ENCODE measurements at regions not wholly inside any gene's neighbourhood (a gene's known extent, or its start where the extent isn't known, plus 50 kb on each side); places are given as distances from the start of the nearest gene placed in this dataset.
"Not testable (repeated sequence)": the region's sequence is repeated elsewhere in the genome, so short reads cannot be mapped to it uniquely, and the experiment has no call there.

GRCh38 chr11:86147004-86147403 lies 78.1 kb upstream of the PICALM start:
- Histone ChIP-seq H2BK15ac (ENCODE audit: low read length) (no peak overlapping the region), H2AFZ (ENCODE audit: low read length) (no peak overlapping the region), H3K9ac (ENCODE audit: low read depth, low read length, poor library complexity) (no peak overlapping the region), H3K27me3 (ENCODE audit: control insufficient read depth in 3 of 3, insufficient read depth in 3 of 3, low read depth in 1 of 3, low read length in 3 of 3) (peaks cover 0 to 3% (median 0%) of the 10 kb centered on the region in 3 experiments), H2BK5ac (ENCODE audit: low read length) (no peak overlapping the region), H2BK12ac (ENCODE audit: low read length) (no peak overlapping the region), H3K4me1 (ENCODE audit: control insufficient read depth in 2 of 2, insufficient read depth in 1 of 2, low read depth in 1 of 2, low read length in 2 of 2) (peaks cover 0 to 10% of the 10 kb centered on the region in 2 donors), H2AK5ac (ENCODE audit: low read depth, low read length) (no peak overlapping the region), H3K79me1 (ENCODE audit: low read depth, low read length) (no peaks in the 10 kb centered on the region), H4K8ac (ENCODE audit: low read depth, low read length) (no peak overlapping the region), H3K14ac (ENCODE audit: low read length) (no peak overlapping the region), H3K4ac (ENCODE audit: low read length) (no peak overlapping the region), H2BK120ac (ENCODE audit: low read depth, low read length) (no peak overlapping the region), H3K4me2 (ENCODE audit: insufficient read depth, low read length, poor library complexity, severe bottlenecking) (no peak overlapping the region), H3K27ac (replicated peaks; ENCODE audit: low read length) (no peak overlapping the region), H3K18ac (ENCODE audit: low read length) (no peak overlapping the region), H3K23ac (ENCODE audit: low read depth, low read length, poor library complexity) (no peak overlapping the region), H4K91ac (ENCODE audit: low read depth, low read length, poor library complexity) (no peak overlapping the region), H3K9me3 (replicated peaks in 1 of 2; ENCODE audit: control insufficient read depth in 2 of 2, insufficient read depth in 1 of 2, low read depth in 1 of 2, low read length in 2 of 2) (no peaks in the 10 kb centered on the region), H3K4me3 (ENCODE audit: low read length in 2 of 2) (no peak overlapping the region), H3K36me3 (replicated peaks in 1 of 2; ENCODE audit: control insufficient read depth in 2 of 2, insufficient read depth in 2 of 2, low read length in 2 of 2) (no peaks in the 10 kb centered on the region)
- no peak for DNase-seq (ENCODE audit: low spot score)
- WGBS, 2 donors (ENCODE audit: extremely low coverage in 2 of 2, insufficient read length in 2 of 2, insufficient replicate concordance in 1 of 2), result no CpG with 5 or more reads among the region's 3 CpGs

- H3K14ac ChIP-seq (ENCODE audit: low read length), result no peak overlapping the region
- no peaks in the 10 kb centered on the region for H3K36me3 ChIP-seq (replicated peaks in 1 of 2; ENCODE audit: control insufficient read depth in 2 of 2, insufficient read depth in 2 of 2, low read length in 2 of 2)
- H2BK12ac ChIP-seq (ENCODE audit: low read length), result no peak overlapping the region
- WGBS, 2 donors (ENCODE audit: extremely low coverage in 2 of 2, insufficient read length in 2 of 2, insufficient replicate concordance in 1 of 2), result no CpG with 5 or more reads among the region's 5 CpGs
- no peak overlapping the region for H2BK15ac ChIP-seq (ENCODE audit: low read length)
- no peak overlapping the region for H2BK120ac ChIP-seq (ENCODE audit: low read depth, low read length)
- no peak overlapping the region for H2BK5ac ChIP-seq (ENCODE audit: low read length)
- peaks cover 0 to 8% (median 0%) of the 10 kb centered on the region in 3 experiments for H3K27me3 ChIP-seq (ENCODE audit: control insufficient read depth in 3 of 3, insufficient read depth in 3 of 3, low read depth in 1 of 3, low read length in 3 of 3)
- H3K4me2 ChIP-seq (ENCODE audit: insufficient read depth, low read length, poor library complexity, severe bottlenecking), result no peak overlapping the region
- no peak overlapping the region for H3K27ac ChIP-seq (replicated peaks; ENCODE audit: low read length)
- no peak overlapping the region for H4K91ac ChIP-seq (ENCODE audit: low read depth, low read length, poor library complexity)
- H3K4ac ChIP-seq (ENCODE audit: low read length), result no peak overlapping the region
- no peak overlapping the region for H4K8ac ChIP-seq (ENCODE audit: low read depth, low read length)
- no peak for DNase-seq (ENCODE audit: low spot score)
- H3K4me1 ChIP-seq (ENCODE audit: control insufficient read depth in 2 of 2, insufficient read depth in 1 of 2, low read depth in 1 of 2, low read length in 2 of 2), result peaks cover 0 to 3% of the 10 kb centered on the region in 2 donors
- H3K4me3 ChIP-seq (ENCODE audit: low read length in 2 of 2), result no peak overlapping the region
- H3K18ac ChIP-seq (ENCODE audit: low read length), result no peak overlapping the region
- H3K9me3 ChIP-seq (replicated peaks in 1 of 2; ENCODE audit: control insufficient read depth in 2 of 2, insufficient read depth in 1 of 2, low read depth in 1 of 2, low read length in 2 of 2), result no peaks in the 10 kb centered on the region
- no peak overlapping the region for H2AK5ac ChIP-seq (ENCODE audit: low read depth, low read length)
- H3K23ac ChIP-seq (ENCODE audit: low read depth, low read length, poor library complexity), result no peak overlapping the region
- H3K79me1 ChIP-seq (ENCODE audit: low read depth, low read length), result no peaks in the 10 kb centered on the region
- no peak overlapping the region for H2AFZ ChIP-seq (ENCODE audit: low read length)
- H3K9ac ChIP-seq (ENCODE audit: low read depth, low read length, poor library complexity), result no peak overlapping the region
These were observed 76.7 kb upstream of the PICALM start for GRCh38 chr11:86145439-86146156.

- H2BK12ac ChIP-seq (ENCODE audit: low read length), result no peak overlapping the region
- no peak overlapping the region for H3K4me3 ChIP-seq (ENCODE audit: low read length in 2 of 2)
- WGBS, 2 donors (ENCODE audit: extremely low coverage in 2 of 2, insufficient read length in 2 of 2, insufficient replicate concordance in 1 of 2), result no CpG with 5 or more reads among the region's 3 CpGs
- H3K18ac ChIP-seq (ENCODE audit: low read length), result no peak overlapping the region
- no peak overlapping the region for H2AFZ ChIP-seq (ENCODE audit: low read length)
- H3K27me3 ChIP-seq (ENCODE audit: control insufficient read depth in 3 of 3, insufficient read depth in 3 of 3, low read depth in 1 of 3, low read length in 3 of 3), result peaks cover 0 to 8% (median 0%) of the 10 kb centered on the region in 3 experiments
- H3K27ac ChIP-seq (replicated peaks; ENCODE audit: low read length), result no peak overlapping the region
- H2BK5ac ChIP-seq (ENCODE audit: low read length), result no peak overlapping the region
- H4K8ac ChIP-seq (ENCODE audit: low read depth, low read length), result no peak overlapping the region
- H3K79me1 ChIP-seq (ENCODE audit: low read depth, low read length), result no peaks in the 10 kb centered on the region
- no peak overlapping the region for H2BK120ac ChIP-seq (ENCODE audit: low read depth, low read length)
- H4K91ac ChIP-seq (ENCODE audit: low read depth, low read length, poor library complexity), result no peak overlapping the region
- no peak overlapping the region for H3K4ac ChIP-seq (ENCODE audit: low read length)
- H3K4me2 ChIP-seq (ENCODE audit: insufficient read depth, low read length, poor library complexity, severe bottlenecking), result no peak overlapping the region
- no peak overlapping the region for H2AK5ac ChIP-seq (ENCODE audit: low read depth, low read length)
- peaks cover 0 to 3% of the 10 kb centered on the region in 2 donors for H3K4me1 ChIP-seq (ENCODE audit: control insufficient read depth in 2 of 2, insufficient read depth in 1 of 2, low read depth in 1 of 2, low read length in 2 of 2)
- H3K9ac ChIP-seq (ENCODE audit: low read depth, low read length, poor library complexity), result no peak overlapping the region
- H3K9me3 ChIP-seq (replicated peaks in 1 of 2; ENCODE audit: control insufficient read depth in 2 of 2, insufficient read depth in 1 of 2, low read depth in 1 of 2, low read length in 2 of 2), result no peaks in the 10 kb centered on the region
- H2BK15ac ChIP-seq (ENCODE audit: low read length), result no peak overlapping the region
- H3K36me3 ChIP-seq (replicated peaks in 1 of 2; ENCODE audit: control insufficient read depth in 2 of 2, insufficient read depth in 2 of 2, low read length in 2 of 2), result no peaks in the 10 kb centered on the region
- H3K23ac ChIP-seq (ENCODE audit: low read depth, low read length, poor library complexity), result no peak overlapping the region
- H3K14ac ChIP-seq (ENCODE audit: low read length), result no peak overlapping the region
- no peak for DNase-seq (ENCODE audit: low spot score)
These were observed 76.0 kb upstream of the PICALM start for GRCh38 chr11:86144846-86145245.

- H3K4me1 ChIP-seq (ENCODE audit: control insufficient read depth in 2 of 2, insufficient read depth in 1 of 2, low read depth in 1 of 2, low read length in 2 of 2); H2BK12ac ChIP-seq (ENCODE audit: low read length); H4K91ac ChIP-seq (ENCODE audit: low read depth, low read length, poor library complexity); H2BK15ac ChIP-seq (ENCODE audit: low read length); H3K23ac ChIP-seq (ENCODE audit: low read depth, low read length, poor library complexity); H2BK120ac ChIP-seq (ENCODE audit: low read depth, low read length); H3K14ac ChIP-seq (ENCODE audit: low read length); DNase-seq (ENCODE audit: low spot score); H2BK5ac ChIP-seq (ENCODE audit: low read length); H2AFZ ChIP-seq (ENCODE audit: low read length); H3K27me3 ChIP-seq (ENCODE audit: control insufficient read depth in 3 of 3, insufficient read depth in 3 of 3, low read depth in 1 of 3, low read length in 3 of 3); H3K9ac ChIP-seq (ENCODE audit: low read depth, low read length, poor library complexity); H3K4ac ChIP-seq (ENCODE audit: low read length); H3K27ac ChIP-seq (replicated peaks; ENCODE audit: low read length); H3K18ac ChIP-seq (ENCODE audit: low read length); H2AK5ac ChIP-seq (ENCODE audit: low read depth, low read length); H3K9me3 ChIP-seq (replicated peaks in 1 of 2; ENCODE audit: control insufficient read depth in 2 of 2, insufficient read depth in 1 of 2, low read depth in 1 of 2, low read length in 2 of 2); H3K36me3 ChIP-seq (replicated peaks in 1 of 2; ENCODE audit: control insufficient read depth in 2 of 2, insufficient read depth in 2 of 2, low read length in 2 of 2); H3K4me2 ChIP-seq (ENCODE audit: insufficient read depth, low read length, poor library complexity, severe bottlenecking); H3K4me3 ChIP-seq (ENCODE audit: low read length in 2 of 2); H3K79me1 ChIP-seq (ENCODE audit: low read depth, low read length); H4K8ac ChIP-seq (ENCODE audit: low read depth, low read length): not testable (repeated sequence)
- no CpG with 5 or more reads among the region's 9 CpGs for WGBS, 2 donors (ENCODE audit: extremely low coverage in 2 of 2, insufficient read length in 2 of 2, insufficient replicate concordance in 1 of 2)
These were observed 75.2 kb upstream of the PICALM start for GRCh38 chr11:86144087-86144486.

All from neuronal stem cell (in vitro differentiated cells).